Spleen (tissue), 7 donors: ENCODE measurements at regions not wholly inside any gene's neighbourhood (a gene's known extent, or its start where the extent isn't known, plus 50 kb on each side); places are given as distances from the start of the nearest gene placed in this dataset.

Source experiments
- POLR2A ChIP-seq, 3 donors: fragments of 450-650 bp; IDR thresholded peaks; one replicate each; pipeline ENCODE4 v1.5.1; 2017; ENCODE audit warnings: antibody characterized with exemption in 3 of 3, mild to moderate bottlenecking in 1 of 3
- TF ChIP-seq, protein P1 (sequence below), 11 experiments: fragments of 200-600 bp in 7 of 11; fragments of 450-650 bp in 4 of 11; sonication (generic) in 4 of 11; IDR thresholded peaks in 8 of 11; conservative IDR thresholded peaks in 3 of 11; 1 replicate in 7 of 11; 2 replicates in 4 of 11; pipeline versions ENCODE4 v1.4.0 to v1.8.0; 2016 to 2021; ENCODE audit warnings: antibody characterized with exemption in 11 of 11, inconsistent platforms in 4 of 11, mild to moderate bottlenecking in 1 of 11
- donor health status: DM: no; HTN: no; CAD: no; lungs with moderate emphysema.
- donor health status: DM: no; HTN: no; CAD: no.
- donor health status: DM: no; HTN: no; CAD: no.

GRCh38 chr12:47014474-47014873, 64.9 kb upstream of the PCED1B start:
- TF ChIP-seq, protein P1, sequence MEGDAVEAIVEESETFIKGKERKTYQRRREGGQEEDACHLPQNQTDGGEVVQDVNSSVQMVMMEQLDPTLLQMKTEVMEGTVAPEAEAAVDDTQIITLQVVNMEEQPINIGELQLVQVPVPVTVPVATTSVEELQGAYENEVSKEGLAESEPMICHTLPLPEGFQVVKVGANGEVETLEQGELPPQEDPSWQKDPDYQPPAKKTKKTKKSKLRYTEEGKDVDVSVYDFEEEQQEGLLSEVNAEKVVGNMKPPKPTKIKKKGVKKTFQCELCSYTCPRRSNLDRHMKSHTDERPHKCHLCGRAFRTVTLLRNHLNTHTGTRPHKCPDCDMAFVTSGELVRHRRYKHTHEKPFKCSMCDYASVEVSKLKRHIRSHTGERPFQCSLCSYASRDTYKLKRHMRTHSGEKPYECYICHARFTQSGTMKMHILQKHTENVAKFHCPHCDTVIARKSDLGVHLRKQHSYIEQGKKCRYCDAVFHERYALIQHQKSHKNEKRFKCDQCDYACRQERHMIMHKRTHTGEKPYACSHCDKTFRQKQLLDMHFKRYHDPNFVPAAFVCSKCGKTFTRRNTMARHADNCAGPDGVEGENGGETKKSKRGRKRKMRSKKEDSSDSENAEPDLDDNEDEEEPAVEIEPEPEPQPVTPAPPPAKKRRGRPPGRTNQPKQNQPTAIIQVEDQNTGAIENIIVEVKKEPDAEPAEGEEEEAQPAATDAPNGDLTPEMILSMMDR (IDR thresholded peaks at IDR 0.05 in 8 of 11, conservative IDR thresholded peaks at IDR 0.05 in 3 of 11), result no peak
- no peak for TF ChIP-seq POLR2A (IDR thresholded peaks at IDR 0.05)
